HUES6 (cell line): ENCODE measurements at regions not wholly inside any gene's neighbourhood (a gene's known extent, or its start where the extent isn't known, plus 50 kb on each side); places are given as distances from the start of the nearest gene placed in this dataset.
"Not testable (repeated sequence)": the region's sequence is repeated elsewhere in the genome, so short reads cannot be mapped to it uniquely, and the experiment has no call there.

Experiments used
- H3K27ac ChIP-seq: 2 replicates; pipeline ENCODE4 v1.7.0; 2013; ENCODE audit warnings: low read depth, mild to moderate bottlenecking, low read length, inconsistent platforms
- H3K27me3 ChIP-seq: 2 replicates; pipeline ENCODE4 v1.6.1; 2013; ENCODE audit warnings: low read length; ENCODE audit not compliant: control insufficient read depth, insufficient read depth
- H3K36me3 ChIP-seq: 2 replicates; pipeline ENCODE4 v1.6.1; 2013; ENCODE audit warnings: low read length; ENCODE audit not compliant: control insufficient read depth, insufficient read depth
- H3K4me1 ChIP-seq: 2 replicates; pipeline ENCODE4 v1.6.1; 2013; ENCODE audit warnings: low read length; ENCODE audit not compliant: control insufficient read depth, insufficient read depth
- H3K4me3 ChIP-seq: 2 replicates; pipeline ENCODE4 v1.5.1; 2013; ENCODE audit warnings: low read depth, low read length
- H3K9ac ChIP-seq: one replicate; pipeline ENCODE4 v1.6.1; 2013; ENCODE audit warnings: mild to moderate bottlenecking, low read length
- H3K9me3 ChIP-seq: 2 replicates; pipeline ENCODE4 v1.6.1; 2013; ENCODE audit warnings: low read depth, low read length; ENCODE audit not compliant: control insufficient read depth, insufficient read depth

DNA sequence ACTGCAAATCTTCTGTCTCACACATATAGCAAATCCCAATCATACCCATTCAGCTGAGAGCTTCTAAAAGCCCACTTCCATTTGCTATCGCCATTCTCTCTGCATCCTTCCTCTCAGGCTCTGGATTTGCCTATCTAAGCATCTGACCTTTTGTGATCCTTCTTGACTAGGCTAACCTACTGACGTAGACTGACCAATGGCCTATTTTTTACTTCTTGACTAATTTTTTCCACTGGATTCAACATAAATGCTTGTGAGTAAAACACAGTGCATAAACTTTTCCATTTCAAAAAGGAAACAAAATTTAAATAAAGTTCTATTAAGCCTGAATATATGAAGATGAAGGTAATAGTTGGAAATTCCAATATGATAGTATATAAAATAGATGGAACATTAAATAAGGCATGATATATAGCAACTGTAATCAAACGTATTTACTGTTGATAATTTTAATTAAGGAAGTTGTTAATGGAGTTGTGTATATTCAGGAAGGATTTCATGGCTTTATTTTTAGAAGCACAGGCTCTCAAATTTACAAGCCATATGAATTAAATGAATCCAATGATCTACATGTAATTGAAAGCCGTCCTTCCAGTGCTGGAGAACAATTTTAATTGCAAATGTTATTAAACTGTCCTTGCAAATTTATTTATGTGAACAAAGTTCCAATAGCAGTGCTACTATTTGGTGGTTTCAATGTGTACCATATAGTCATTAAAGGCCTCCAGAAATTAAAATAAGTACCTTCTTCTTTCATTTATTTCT, 918.4 kb downstream of the SORCS3 start:
- Histone ChIP-seq H3K27ac (no peak overlapping the region), H3K4me3 (no peak overlapping the region), H3K36me3 (no peaks in the 10 kb centered on the region), H3K9ac (no peak overlapping the region), H3K4me1 (no peaks in the 10 kb centered on the region), H3K9me3 (no peaks in the 10 kb centered on the region), H3K27me3 (no peaks in the 10 kb centered on the region)

DNA sequence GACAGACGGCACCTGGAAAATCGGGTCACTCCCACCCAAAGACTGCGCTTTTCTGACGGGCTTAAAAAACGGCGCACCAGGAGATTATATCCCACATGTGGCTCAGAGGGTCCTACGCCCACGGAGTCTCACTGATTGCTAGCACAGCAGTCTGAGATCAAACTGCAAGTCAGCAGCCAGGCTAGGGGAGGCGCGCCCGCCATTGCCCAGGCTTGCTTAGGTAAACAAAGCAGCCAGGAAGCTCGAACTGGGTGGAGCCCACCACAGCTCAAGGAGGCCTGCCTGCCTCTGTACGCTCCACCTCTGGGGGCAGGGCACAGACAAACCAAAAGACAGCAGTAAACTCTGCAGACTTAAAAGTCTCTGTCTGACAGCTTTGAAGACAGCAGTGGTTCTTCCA, 909.4 kb downstream of the SORCS3 start:
- not testable (repeated sequence) for H3K9me3 ChIP-seq, H3K27ac ChIP-seq, H3K9ac ChIP-seq, H3K36me3 ChIP-seq, H3K27me3 ChIP-seq, H3K4me3 ChIP-seq, H3K4me1 ChIP-seq

DNA sequence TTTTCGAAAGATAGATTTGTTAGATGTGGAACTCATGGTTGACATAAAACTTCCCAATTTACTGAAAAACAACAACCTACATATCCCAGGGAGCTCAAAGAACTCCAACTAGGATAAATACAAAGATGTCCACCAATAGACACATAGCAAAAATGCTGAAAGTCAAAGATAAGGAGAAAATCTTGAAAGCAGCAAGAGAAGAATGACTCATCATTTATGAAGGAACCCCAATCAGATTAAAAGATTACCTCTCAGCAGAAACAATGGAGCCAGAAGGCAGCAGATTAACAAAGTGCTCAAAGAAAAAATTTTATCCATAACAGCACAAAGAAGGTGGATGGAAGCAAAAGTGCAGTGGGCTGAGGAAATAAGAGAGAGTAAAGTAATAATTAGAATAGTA, 908.6 kb downstream of the SORCS3 start:
- H3K36me3 ChIP-seq = no peaks in the 10 kb centered on the region
- no peak overlapping the region for H3K27ac ChIP-seq
- no peak overlapping the region for H3K4me3 ChIP-seq
- H3K27me3 ChIP-seq = no peaks in the 10 kb centered on the region
- H3K9ac ChIP-seq = no peak overlapping the region
- no peaks in the 10 kb centered on the region for H3K4me1 ChIP-seq
- peaks cover 4% of the 10 kb centered on the region; the same call in 1 of the 2 replicates for H3K9me3 ChIP-seq

DNA sequence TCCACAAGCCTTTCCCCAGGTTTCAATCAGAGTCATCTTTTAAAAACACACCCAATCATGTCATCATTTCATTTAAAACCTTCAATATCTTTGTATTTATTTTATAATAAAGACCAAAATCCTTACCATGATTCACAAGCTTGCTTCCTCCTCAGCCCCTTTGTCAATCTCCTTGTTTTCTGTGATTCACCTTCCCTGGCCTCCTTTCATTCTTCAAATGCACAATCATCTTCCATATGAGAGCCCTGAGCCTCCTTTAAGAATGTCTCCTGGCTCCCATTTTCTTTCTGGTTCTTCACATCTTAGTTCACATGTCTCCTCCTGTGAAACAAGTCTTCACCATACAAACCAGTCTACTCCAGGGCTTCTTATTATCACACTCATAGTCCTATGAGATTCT, 904.0 kb downstream of the SORCS3 start:
- no peak overlapping the region for H3K27ac ChIP-seq
- no peak overlapping the region for H3K9ac ChIP-seq
- peaks cover 4% of the 10 kb centered on the region; the same call in 1 of the 2 replicates for H3K9me3 ChIP-seq
- no peaks in the 10 kb centered on the region for H3K4me1 ChIP-seq
- no peak overlapping the region for H3K4me3 ChIP-seq
- no peaks in the 10 kb centered on the region for H3K36me3 ChIP-seq
- H3K27me3 ChIP-seq = no peaks in the 10 kb centered on the region

DNA sequence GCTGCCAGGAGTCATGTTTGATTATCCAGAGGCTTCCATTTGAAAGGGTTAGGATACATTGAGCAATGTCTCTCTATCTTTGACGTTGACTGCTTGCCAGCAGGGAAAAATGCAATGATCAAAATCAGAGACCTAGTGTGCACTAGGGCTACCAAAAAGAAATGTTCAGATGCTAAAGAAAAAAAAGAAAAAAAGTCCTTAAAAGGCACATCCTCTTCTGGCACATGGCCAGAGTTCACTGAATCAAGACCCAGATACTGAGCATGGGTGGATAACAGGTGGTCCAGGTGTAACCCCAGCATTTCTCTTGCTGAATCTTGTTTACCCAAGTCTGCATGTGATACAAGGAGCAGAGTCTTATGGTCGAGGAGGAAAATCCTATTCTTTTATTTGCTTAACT, 899.3 kb downstream of the SORCS3 start:
- Histone ChIP-seq H3K27me3 (no peaks in the 10 kb centered on the region), H3K9me3 (no peaks in the 10 kb centered on the region), H3K4me3 (no peak overlapping the region), H3K4me1 (peaks cover 16% of the 10 kb centered on the region), H3K9ac (no peak overlapping the region), H3K36me3 (no peaks in the 10 kb centered on the region), H3K27ac (no peak overlapping the region)

DNA sequence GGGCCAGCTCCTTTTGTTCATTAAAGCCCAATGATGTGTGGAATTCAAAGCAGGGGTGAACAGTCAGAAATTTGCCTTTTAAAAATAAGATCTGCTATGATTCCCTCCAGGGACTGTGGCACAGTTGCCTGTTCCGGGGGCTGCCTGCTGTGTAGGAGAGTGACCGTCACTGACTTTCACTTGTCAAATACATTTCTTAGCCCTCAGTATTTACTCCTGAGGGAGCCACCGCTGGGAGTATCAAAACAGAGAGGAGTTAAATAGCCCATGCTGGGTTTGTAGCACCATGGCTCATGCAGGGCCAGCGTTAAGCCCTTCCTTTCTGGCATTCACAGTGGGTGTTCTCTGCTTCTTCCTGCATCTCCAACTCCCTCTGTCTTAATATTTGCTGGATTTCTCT, 897.8 kb downstream of the SORCS3 start:
- peaks cover 16% of the 10 kb centered on the region for H3K4me1 ChIP-seq

DNA sequence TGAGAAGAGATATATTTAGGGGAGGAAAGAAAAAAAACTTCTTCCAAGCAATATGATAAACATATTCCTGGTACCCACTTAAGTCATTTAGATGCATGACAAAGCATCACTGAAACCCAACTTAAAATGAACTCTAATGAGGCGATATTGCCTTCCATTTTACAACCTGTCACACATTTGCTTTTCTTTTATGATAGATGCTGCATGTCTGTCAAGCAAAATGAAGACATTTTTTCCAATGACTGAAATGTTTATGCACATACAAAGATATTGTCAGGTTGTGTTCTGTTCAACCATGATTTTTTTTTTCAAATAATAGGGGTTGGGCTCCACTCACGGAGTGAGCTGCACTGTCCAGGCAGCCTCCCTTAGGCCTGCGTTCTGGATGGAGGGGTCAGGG, 894.4 kb downstream of the SORCS3 start:
- no peak overlapping the region for H3K4me3 ChIP-seq
- H3K9me3 ChIP-seq = peaks cover 10% of the 10 kb centered on the region
- H3K36me3 ChIP-seq = no peaks in the 10 kb centered on the region
- peaks cover 16% of the 10 kb centered on the region for H3K4me1 ChIP-seq
- no peak overlapping the region for H3K27ac ChIP-seq
- no peak overlapping the region for H3K9ac ChIP-seq
- H3K27me3 ChIP-seq = no peaks in the 10 kb centered on the region

More for the DNA sequence above, 897.8 kb downstream of the SORCS3 start:
- no peak overlapping the region for H3K9ac ChIP-seq
- H3K36me3 ChIP-seq = no peaks in the 10 kb centered on the region
- H3K27ac ChIP-seq = no peak overlapping the region
- H3K4me3 ChIP-seq = no peak overlapping the region
- H3K27me3 ChIP-seq = no peaks in the 10 kb centered on the region
- no peaks in the 10 kb centered on the region for H3K9me3 ChIP-seq

DNA sequence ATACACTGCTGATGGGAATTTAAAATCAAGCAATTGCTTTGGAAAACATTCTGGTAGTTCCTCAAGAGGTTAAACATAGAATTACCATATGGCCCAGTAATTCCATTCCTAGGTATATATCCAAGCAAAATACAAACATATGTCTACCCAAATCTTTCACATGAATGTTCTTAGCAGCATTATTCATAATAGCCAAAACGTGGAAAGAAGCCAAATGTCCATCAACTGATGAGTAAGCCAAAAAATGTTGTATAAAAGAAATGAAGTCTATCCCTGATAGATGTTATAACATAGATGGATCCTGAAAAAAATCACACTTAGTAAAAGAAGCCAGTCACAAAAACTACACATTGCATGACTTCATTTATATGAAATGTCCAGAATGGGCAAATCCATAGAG, 893.0 kb downstream of the SORCS3 start:
- no peaks in the 10 kb centered on the region for H3K36me3 ChIP-seq

DNA sequence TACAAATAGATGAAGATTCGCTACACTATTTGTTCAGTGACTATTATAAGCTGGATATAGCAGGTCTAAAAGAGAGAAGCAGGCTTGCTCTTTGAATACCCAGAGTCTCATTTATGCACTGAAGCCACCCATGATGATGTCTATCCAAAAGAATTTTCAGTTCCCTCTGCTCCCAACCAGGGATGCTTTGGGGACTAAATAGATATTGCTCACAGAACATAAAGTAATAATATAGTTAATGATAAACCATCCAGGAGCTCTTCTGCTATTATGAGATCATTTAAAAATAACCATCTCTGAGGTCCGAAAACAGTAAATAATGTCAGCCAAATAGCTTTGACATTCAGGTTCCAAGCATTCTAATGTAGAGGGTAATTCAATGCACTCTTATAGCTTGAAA, 875.4 kb downstream of the SORCS3 start:
- Histone ChIP-seq H3K4me3 (no peak overlapping the region), H3K27ac (no peak overlapping the region), H3K9ac (no peak overlapping the region), H3K9me3 (no peaks in the 10 kb centered on the region), H3K36me3 (no peaks in the 10 kb centered on the region), H3K4me1 (no peaks in the 10 kb centered on the region), H3K27me3 (no peaks in the 10 kb centered on the region)

More for the DNA sequence above, 893.0 kb downstream of the SORCS3 start:
- Histone ChIP-seq H3K4me3 (no peak overlapping the region), H3K27ac (no peak overlapping the region), H3K9me3 (peaks cover 10% of the 10 kb centered on the region), H3K4me1 (peaks cover 8% of the 10 kb centered on the region), H3K9ac (no peak overlapping the region), H3K27me3 (no peaks in the 10 kb centered on the region)

DNA sequence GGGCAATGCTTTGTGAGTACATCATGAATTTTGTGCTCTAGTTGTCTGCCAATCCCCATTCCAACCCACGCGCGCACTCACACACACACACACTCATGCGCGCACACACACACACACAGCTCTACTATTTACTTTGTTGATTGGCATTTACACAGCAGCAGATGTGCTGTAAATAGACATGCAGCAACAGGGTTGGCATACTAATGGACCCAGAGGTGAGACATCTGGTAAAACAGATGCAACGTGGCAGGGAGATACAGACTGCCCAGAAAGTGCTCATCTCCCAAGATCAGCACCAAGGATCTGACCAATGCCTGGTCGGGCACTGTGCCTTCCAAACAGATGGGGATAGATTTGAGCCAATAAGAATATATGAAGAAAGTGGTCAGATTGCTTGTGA, 873.0 kb downstream of the SORCS3 start:
- Histone ChIP-seq H3K27me3 (no peaks in the 10 kb centered on the region), H3K4me1 (no peaks in the 10 kb centered on the region), H3K27ac (no peak overlapping the region), H3K9ac (no peak overlapping the region), H3K4me3 (no peak overlapping the region), H3K9me3 (no peaks in the 10 kb centered on the region), H3K36me3 (no peaks in the 10 kb centered on the region)

DNA sequence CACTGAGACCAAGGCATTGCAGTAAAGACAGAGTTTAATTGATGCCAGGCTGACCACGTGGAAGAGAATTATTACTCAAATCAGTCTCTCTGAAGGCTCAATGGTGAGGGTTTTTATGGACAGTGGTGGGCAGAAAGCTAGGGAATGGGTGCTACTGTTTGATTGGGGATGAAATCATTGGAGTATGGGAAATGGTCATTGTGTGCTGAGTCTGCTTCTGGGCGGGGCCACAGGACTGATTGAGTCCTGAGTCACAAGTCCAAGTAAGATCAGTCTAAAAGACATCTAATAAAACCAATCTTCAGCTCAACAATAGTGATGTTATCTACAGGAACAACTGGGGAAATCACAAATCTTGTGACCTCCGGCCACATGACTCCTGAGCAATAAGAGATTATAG, 868.4 kb downstream of the SORCS3 start:
- no peak overlapping the region for H3K9ac ChIP-seq
- no peaks in the 10 kb centered on the region for H3K36me3 ChIP-seq
- H3K9me3 ChIP-seq = no peaks in the 10 kb centered on the region
- no peak overlapping the region for H3K4me3 ChIP-seq
- no peak overlapping the region for H3K27ac ChIP-seq
- no peaks in the 10 kb centered on the region for H3K4me1 ChIP-seq
- no peaks in the 10 kb centered on the region for H3K27me3 ChIP-seq
